BLaER1 treated with 17β-estradiol and CSF1 and Interleukin-3, amounts not matched to agents 10 nM and 100 nM (cell line): ENCODE measurements at regions not wholly inside any gene's neighbourhood (a gene's known extent, or its start where the extent isn't known, plus 50 kb on each side); places are given as distances from the start of the nearest gene placed in this dataset.
A peak's percentile ranks its signal among the peaks of the same experiment; 100 is the strongest.

ENCODE experiments used
- H3K27ac ChIP-seq, 11 experiments: shearing (Covaris generic); formaldehyde crosslinking; 2 replicates each; pipeline ENCODE4 v1.8.1; 2022
- H3K27me3 ChIP-seq, 11 experiments: shearing (Covaris generic); formaldehyde crosslinking; 2 replicates each; pipeline ENCODE4 v1.8.1; 2022
- H3K36me3 ChIP-seq, 11 experiments: shearing (Covaris generic); formaldehyde crosslinking; 2 replicates each; pipeline ENCODE4 v1.8.1; 2022
- H3K4me1 ChIP-seq, 10 experiments: shearing (Covaris generic); formaldehyde crosslinking; 2 replicates each; pipeline ENCODE4 v1.8.1; 2022
- H3K4me2 ChIP-seq, 11 experiments: shearing (Covaris generic); formaldehyde crosslinking; 2 replicates each; pipeline ENCODE4 v1.8.1; 2022
- H3K4me3 ChIP-seq, 10 experiments: shearing (Covaris generic); formaldehyde crosslinking; 2 replicates each; pipeline ENCODE4 v1.8.1; 2022
- H3K9ac ChIP-seq, 11 experiments: shearing (Covaris generic); formaldehyde crosslinking; 2 replicates each; pipeline ENCODE4 v1.8.1; 2022
- H3K9me3 ChIP-seq, 11 experiments: shearing (Covaris generic); formaldehyde crosslinking; replicated peaks in 1 of 11; 2 replicates each; pipeline ENCODE4 v1.8.1; 2022
- H4K20me1 ChIP-seq, 11 experiments: shearing (Covaris generic); formaldehyde crosslinking; 2 replicates each; pipeline ENCODE4 v1.8.1; 2022
- Cebpa-rat ChIP-seq, 11 experiments: shearing (Covaris generic); IDR thresholded peaks; 2 replicates each; pipeline ENCODE4 v1.8.1; 2022

DNA sequence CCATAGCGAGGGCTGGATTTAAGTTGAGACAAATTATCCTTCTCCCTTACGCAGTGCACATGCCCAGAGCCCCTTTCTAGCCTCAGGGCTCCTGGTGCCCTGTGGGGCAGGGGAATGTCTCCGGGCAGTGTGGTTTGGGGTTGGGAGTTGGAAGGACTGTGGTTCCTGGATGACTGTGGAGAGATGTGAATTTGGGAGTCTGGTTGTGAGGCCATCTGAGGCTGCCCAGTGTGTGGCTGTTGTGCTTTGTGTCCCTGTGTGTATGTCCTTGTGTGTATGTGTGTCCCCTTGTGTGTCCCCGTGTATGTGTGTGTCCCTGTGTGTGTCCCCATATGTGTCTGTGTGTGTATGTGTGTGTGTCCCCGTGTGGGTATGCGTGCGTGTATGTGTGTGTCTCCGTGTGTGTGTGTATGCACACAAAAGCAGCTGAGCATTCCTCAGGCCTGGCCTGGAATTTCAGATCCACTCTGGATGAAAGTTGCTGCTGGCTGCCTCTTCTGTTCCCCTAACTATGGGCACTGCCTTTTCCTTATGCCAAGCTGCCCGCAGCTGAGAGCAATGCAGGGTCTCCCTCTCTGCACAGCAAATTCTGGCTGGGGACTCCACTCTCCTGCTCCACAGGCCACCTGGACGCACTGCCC is 65.4 kb downstream of the UBIAD1 start:
- Histone ChIP-seq H3K9me3 (no peaks in the 10 kb centered on the region), H3K4me1 (peaks cover 0 to 73% (median 48%) of the 10 kb centered on the region in 10 experiments; a peak in 16 of 20 replicates), H3K27ac (no peak overlapping the region), H3K36me3 (no peaks in the 10 kb centered on the region), H3K27me3 (peaks cover 0 to 11% (median 0%) of the 10 kb centered on the region in 11 experiments; a peak in 4 of 22 replicates), H3K9ac (no peak overlapping the region), H3K4me3 (no peak overlapping the region), H3K4me2 (peak overlapping the region in 5 of 11 experiments; percentile 34 to 80 (median 67); a peak in 8 of 22 replicates), H4K20me1 (no peaks in the 10 kb centered on the region)
- TF ChIP-seq Cebpa-rat (IDR thresholded peaks at IDR 0.05) = no peak

- Histone ChIP-seq H3K4me3 (no peak overlapping the region), H3K4me2 (peak overlapping the region; percentile 54 to 81 (median 75)), H4K20me1 (no peaks in the 10 kb centered on the region), H3K9me3 (no peaks in the 10 kb centered on the region), H3K27ac (peak overlapping the region in 2 of 11 experiments; percentile 12 to 18; a peak in 1 of 22 replicates), H3K27me3 (peaks cover 0 to 11% (median 0%) of the 10 kb centered on the region in 11 experiments; a peak in 4 of 22 replicates), H3K36me3 (no peaks in the 10 kb centered on the region), H3K4me1 (peaks cover 0 to 61% (median 38%) of the 10 kb centered on the region in 10 experiments; a peak in 16 of 20 replicates), H3K9ac (peak overlapping the region in 4 of 11 experiments; percentile 8 to 44 (median 28); a peak in 5 of 22 replicates)
- TF ChIP-seq Cebpa-rat (IDR thresholded peaks at IDR 0.05) = no peak
Observed at GRCh38 chr1:11339346-11340232, 66.6 kb downstream of the UBIAD1 start.

DNA sequence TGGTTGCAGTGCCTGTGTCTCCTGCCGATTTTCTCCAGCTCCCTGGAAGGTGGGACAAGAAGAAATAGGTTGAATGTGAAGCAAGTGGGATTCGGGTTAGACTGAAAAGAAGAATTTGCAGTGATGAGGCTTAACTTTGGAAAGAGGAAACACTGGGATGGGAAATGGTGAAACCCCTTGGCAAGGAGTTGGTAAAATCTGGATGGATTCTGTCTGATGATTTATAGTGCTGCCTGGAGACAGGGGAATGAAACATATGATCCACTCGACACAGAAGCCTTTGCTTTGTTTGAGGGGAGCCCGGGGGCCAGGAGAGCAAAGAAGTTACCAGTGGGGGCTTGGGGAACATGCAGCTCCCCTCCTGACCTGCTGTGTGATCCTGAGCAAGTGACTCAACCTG is 67.2 kb downstream of the UBIAD1 start:
- no peak overlapping the region for H3K4me3 ChIP-seq
- TF ChIP-seq Cebpa-rat (IDR thresholded peaks at IDR 0.05) = no peak
- peaks cover 0 to 55% (median 32%) of the 10 kb centered on the region in 10 experiments; a peak in 16 of 20 replicates for H3K4me1 ChIP-seq
- no peak overlapping the region for H3K27ac ChIP-seq
- H3K4me2 ChIP-seq = peak overlapping the region; percentile 54 to 81 (median 75)
- H3K36me3 ChIP-seq = no peaks in the 10 kb centered on the region
- H3K9ac ChIP-seq = peak overlapping the region in 2 of 11 experiments; percentile 1 to 7; a peak in 2 of 22 replicates
- no peaks in the 10 kb centered on the region for H4K20me1 ChIP-seq
- H3K9me3 ChIP-seq = no peaks in the 10 kb centered on the region
- H3K27me3 ChIP-seq = peaks cover 0 to 11% (median 0%) of the 10 kb centered on the region in 11 experiments; a peak in 4 of 22 replicates

DNA sequence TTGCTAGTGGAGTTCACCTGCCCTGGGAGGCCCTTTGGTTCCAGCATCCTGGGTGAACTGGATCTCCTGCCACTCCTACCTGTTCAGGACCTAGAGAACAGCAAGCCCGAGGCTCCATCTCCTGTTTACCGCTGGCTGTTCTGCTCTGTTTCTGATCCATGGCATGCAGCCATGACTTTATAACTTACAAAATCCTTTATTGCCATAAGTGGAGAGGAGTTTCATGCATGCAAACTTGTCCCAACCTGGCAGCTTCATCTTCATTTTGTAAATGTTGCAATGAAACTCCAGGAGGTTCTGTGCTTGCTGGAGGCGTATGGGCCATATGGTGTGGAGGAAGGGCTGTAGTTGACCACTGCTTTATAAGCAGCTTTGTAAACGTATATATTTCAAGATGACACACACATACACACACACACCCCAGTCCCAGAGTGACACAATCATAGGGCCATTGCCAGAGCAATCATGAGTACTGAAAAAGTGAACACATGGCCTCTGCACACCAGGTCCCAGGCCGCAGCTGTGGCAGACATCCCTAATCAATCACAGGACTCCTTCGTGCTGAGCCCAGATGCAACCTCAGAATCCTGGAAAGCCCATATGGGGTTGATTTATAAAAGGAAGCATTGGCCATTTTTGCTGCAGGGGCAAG is 69.0 kb downstream of the UBIAD1 start:
- H3K27ac ChIP-seq = no peak overlapping the region
- no peaks in the 10 kb centered on the region for H3K36me3 ChIP-seq
- no peak overlapping the region for H3K9ac ChIP-seq
- no peak for TF ChIP-seq Cebpa-rat (IDR thresholded peaks at IDR 0.05)
- H3K4me1 ChIP-seq = peaks cover 0 to 49% (median 22%) of the 10 kb centered on the region in 10 experiments; a peak in 16 of 20 replicates
- H3K9me3 ChIP-seq = no peaks in the 10 kb centered on the region
- no peak overlapping the region for H3K4me2 ChIP-seq
- H3K4me3 ChIP-seq = no peak overlapping the region
- no peaks in the 10 kb centered on the region for H4K20me1 ChIP-seq
- H3K27me3 ChIP-seq = peaks cover 0 to 11% (median 0%) of the 10 kb centered on the region in 11 experiments; a peak in 4 of 22 replicates

GRCh38 chr1:11342621-11343032 is 69.6 kb downstream of the UBIAD1 start:
- TF ChIP-seq Cebpa-rat (IDR thresholded peaks at IDR 0.05) = no peak
- peak overlapping the region in 1 of 11 experiments; percentile 8; a peak in 1 of 22 replicates for H3K4me2 ChIP-seq
- H3K36me3 ChIP-seq = no peaks in the 10 kb centered on the region
- no peaks in the 10 kb centered on the region for H4K20me1 ChIP-seq
- no peaks in the 10 kb centered on the region for H3K9me3 ChIP-seq
- no peak overlapping the region for H3K4me3 ChIP-seq
- H3K9ac ChIP-seq = no peak overlapping the region
- peaks cover 0 to 45% (median 22%) of the 10 kb centered on the region in 10 experiments; a peak in 16 of 20 replicates for H3K4me1 ChIP-seq
- peaks cover 0 to 11% (median 0%) of the 10 kb centered on the region in 11 experiments; a peak in 4 of 22 replicates for H3K27me3 ChIP-seq
- H3K27ac ChIP-seq = no peak overlapping the region

DNA sequence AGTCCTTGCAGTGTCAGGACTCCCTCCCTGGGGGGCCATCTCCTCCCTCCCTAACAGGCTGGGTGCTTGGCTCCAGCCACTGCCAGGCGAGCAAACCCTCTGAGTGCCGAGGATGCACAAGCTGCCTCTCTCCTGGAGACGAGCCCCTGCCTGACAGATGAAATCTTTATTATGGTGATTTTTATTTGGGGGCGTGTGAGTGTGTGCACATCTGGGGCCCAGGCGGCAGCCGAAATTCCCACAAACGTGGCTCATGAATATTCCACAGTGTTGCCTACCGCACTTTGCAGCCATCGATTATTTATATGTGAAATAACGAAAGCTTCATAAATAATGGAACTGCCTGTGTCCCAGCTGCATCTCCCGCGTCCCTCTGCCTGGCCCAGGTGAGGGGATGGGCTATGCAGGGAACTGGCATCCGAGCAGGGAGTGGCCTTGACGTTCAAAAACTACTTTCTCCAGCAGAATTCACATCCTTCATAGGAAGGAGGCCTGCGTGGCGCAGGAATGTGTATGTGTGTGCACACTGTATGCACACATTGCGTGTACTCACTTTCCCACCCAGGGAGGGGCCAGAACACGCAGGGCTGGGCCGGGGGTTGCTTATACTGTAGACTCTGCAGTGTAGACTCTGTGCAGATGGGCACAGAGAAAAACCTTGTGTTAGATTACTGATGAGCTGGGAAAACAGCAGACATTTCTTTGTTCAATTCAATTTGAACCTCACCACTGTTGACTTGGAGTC is 73.1 kb downstream of the UBIAD1 start:
- Histone ChIP-seq H3K4me3 (no peak overlapping the region), H3K27ac (no peak overlapping the region), H4K20me1 (no peaks in the 10 kb centered on the region), H3K4me1 (peaks cover 10 to 36% (median 18%) of the 10 kb centered on the region in 10 experiments), H3K9me3 (peaks cover 15 to 35% (median 24%) of the 10 kb centered on the region in 11 experiments), H3K4me2 (no peak overlapping the region), H3K27me3 (no peaks in the 10 kb centered on the region), H3K36me3 (no peaks in the 10 kb centered on the region), H3K9ac (no peak overlapping the region)
- no peak for TF ChIP-seq Cebpa-rat (IDR thresholded peaks at IDR 0.05)

DNA sequence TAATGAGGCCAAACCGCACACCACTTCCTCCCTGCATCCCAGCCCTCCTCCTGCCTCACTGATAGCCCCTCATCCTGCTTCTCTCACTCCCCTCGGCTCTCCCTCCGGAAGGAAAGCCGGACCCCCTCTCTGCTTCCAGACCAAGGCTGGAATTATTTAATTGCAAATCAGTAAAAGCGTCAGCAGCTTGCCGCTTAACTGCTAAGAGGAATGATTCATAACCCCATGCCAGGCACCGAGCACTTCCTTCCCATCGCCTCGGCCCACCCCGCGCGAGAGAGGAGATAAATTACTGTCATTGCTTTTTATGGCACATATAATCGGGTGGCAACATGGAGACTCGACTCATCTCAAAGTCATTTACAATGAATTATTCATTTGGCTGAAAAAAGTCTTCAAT is 77.3 kb downstream of the UBIAD1 start:
- peak overlapping the region in 2 of 11 experiments; percentile 5 to 29; a peak in 1 of 22 replicates for H3K9ac ChIP-seq
- H3K4me3 ChIP-seq = peak overlapping the region in 3 of 10 experiments; percentile 6 to 14 (median 11); a peak in 2 of 20 replicates
- no peaks in the 10 kb centered on the region for H3K27me3 ChIP-seq
- H3K27ac ChIP-seq = peak overlapping the region in 3 of 11 experiments; percentile 22 to 93 (median 85); a peak in 5 of 22 replicates
- H3K9me3 ChIP-seq = peaks cover 15 to 37% (median 27%) of the 10 kb centered on the region in 11 experiments
- TF ChIP-seq Cebpa-rat (IDR thresholded peaks at IDR 0.05) = no peak
- H3K4me2 ChIP-seq = peak overlapping the region; percentile 44 to 95 (median 82)
- no peaks in the 10 kb centered on the region for H3K36me3 ChIP-seq
- H4K20me1 ChIP-seq = no peaks in the 10 kb centered on the region
- H3K4me1 ChIP-seq = peaks cover 32 to 62% (median 56%) of the 10 kb centered on the region in 10 experiments
